ENCODE measurements at regions not wholly inside any gene's neighbourhood (a gene's known extent, or its start where the extent isn't known, plus 50 kb on each side); places are given as distances from the start of the nearest gene placed in this dataset.

DNA sequence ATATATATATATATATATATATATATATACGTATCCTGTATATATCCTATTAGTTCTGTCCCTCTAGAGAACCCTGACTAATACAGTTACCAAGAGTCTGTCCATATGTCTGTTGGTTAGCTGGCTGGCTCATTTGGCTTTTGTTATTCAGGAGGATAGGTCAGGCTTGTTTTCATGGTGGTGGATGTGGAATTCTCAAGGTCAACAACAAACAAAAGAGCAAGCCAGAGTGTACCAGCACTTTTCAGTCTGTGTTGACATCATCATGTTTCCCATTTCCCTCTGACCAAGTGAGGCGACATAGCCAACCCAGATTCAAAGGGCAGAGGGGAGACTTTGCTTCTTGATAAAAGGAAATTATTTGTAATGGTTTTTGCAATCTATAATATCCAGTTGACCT lies 88.5 kb upstream of the PTCHD4 start:
- Histone ChIP-seq H3K4me1 (ENCODE audit: control insufficient read depth in 1 of 2, insufficient read depth in 2 of 2, low read length in 2 of 2) (no peaks in the 10 kb centered on the region), H2AFZ (ENCODE audit: low read depth, low read length, poor library complexity, severe bottlenecking) (no peak overlapping the region), H3K4me2 (ENCODE audit: low read length) (no peak overlapping the region), H3K9me3 (ENCODE audit: control insufficient read depth in 1 of 2, insufficient read depth in 1 of 2, low read depth in 1 of 2, low read length in 2 of 2) (no peaks in the 10 kb centered on the region; a peak in 1 of 4 replicates), H3K79me2 (ENCODE audit: insufficient read depth, low read length) (no peaks in the 10 kb centered on the region), H3K36me3 (ENCODE audit: control insufficient read depth in 1 of 2, insufficient read depth in 2 of 2, low read length in 2 of 2) (no peaks in the 10 kb centered on the region), H3K4me3 (replicated peaks in 1 of 2; ENCODE audit: low read depth in 1 of 2, low read length in 2 of 2) (no peak overlapping the region), H3K27me3 (ENCODE audit: insufficient read depth, low read length) (no peaks in the 10 kb centered on the region), H3K27ac (ENCODE audit: low read depth, low read length) (no peak overlapping the region), H4K20me1 (ENCODE audit: insufficient read depth) (no peaks in the 10 kb centered on the region), H3K9ac (ENCODE audit: low read length) (no peak overlapping the region), H3K9me2 (ENCODE audit: insufficient read depth) (no peaks in the 10 kb centered on the region)
- RAD21 ChIA-PET (ENCODE audit: low non-redundant PET in 1 of 2, low total read pairs in 2 of 2, uncharacterized antibody in 2 of 2, unreplicated experiment in 2 of 2) = no interaction called here
- intact Hi-C loops (cut with micrococcal nuclease) = no loop called here
- DNase-seq (ENCODE audit: low read depth, low spot score) (no peak), ATAC-seq (no peak)
- TF ChIP-seq, protein P1, sequence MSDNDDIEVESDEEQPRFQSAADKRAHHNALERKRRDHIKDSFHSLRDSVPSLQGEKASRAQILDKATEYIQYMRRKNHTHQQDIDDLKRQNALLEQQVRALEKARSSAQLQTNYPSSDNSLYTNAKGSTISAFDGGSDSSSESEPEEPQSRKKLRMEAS (IDR thresholded peaks at IDR 0.05) = no peak
- no peak for TF ChIP-seq FOSL1 (IDR thresholded peaks at IDR 0.05; ENCODE audit: low read depth)
- TF ChIP-seq POLR2AphosphoS5 (IDR thresholded peaks at IDR 0.05; ENCODE audit: low read depth, low read length) = no peak
- TF ChIP-seq ZFX (IDR thresholded peaks at IDR 0.05) = no peak
- TF ChIP-seq CBX3 (IDR thresholded peaks at IDR 0.05; ENCODE audit: low read depth) = no peak
- TF ChIP-seq ELF1 (IDR thresholded peaks at IDR 0.05; ENCODE audit: borderline replicate concordance, low read depth) = no peak
- TF ChIP-seq, protein P2, sequence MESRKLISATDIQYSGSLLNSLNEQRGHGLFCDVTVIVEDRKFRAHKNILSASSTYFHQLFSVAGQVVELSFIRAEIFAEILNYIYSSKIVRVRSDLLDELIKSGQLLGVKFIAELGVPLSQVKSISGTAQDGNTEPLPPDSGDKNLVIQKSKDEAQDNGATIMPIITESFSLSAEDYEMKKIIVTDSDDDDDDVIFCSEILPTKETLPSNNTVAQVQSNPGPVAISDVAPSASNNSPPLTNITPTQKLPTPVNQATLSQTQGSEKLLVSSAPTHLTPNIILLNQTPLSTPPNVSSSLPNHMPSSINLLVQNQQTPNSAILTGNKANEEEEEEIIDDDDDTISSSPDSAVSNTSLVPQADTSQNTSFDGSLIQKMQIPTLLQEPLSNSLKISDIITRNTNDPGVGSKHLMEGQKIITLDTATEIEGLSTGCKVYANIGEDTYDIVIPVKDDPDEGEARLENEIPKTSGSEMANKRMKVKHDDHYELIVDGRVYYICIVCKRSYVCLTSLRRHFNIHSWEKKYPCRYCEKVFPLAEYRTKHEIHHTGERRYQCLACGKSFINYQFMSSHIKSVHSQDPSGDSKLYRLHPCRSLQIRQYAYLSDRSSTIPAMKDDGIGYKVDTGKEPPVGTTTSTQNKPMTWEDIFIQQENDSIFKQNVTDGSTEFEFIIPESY (IDR thresholded peaks at IDR 0.05; ENCODE audit: extremely low read depth, insufficient replicate concordance, low read length) = no peak
- no peak for TF ChIP-seq EZH2phosphoT487 (IDR thresholded peaks at IDR 0.05; ENCODE audit: borderline replicate concordance)
- TF ChIP-seq CEBPB (IDR thresholded peaks at IDR 0.05; ENCODE audit: low read depth) = no peak
- POLR2A ChIA-PET = no interaction called here
- CTCF ChIA-PET = no interaction called here
- BruUV-seq (replicated peaks) = no TSS peak

DNA sequence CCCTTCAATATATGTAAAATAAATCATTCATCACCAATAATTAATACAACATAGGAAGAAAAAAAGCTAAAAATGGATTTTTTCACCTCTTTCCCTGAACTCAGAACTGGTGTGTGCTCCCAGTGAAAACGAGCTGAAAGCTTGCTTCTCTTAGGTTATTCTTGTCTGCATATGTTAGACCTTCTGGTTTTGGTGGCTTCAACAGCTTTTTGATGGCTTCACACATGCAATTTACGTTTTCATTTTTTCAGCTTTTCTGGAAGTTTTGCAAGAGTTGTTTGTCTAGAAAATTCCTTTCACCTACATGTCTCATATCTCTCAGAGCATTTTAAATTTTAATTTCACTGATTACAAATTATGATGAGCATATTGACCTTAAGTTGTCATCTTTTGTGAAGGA lies 86.9 kb upstream of the PTCHD4 start:
- Histone ChIP-seq H2AFZ (ENCODE audit: low read depth, low read length, poor library complexity, severe bottlenecking) (no peak overlapping the region), H3K4me2 (ENCODE audit: low read length) (no peak overlapping the region), H3K4me3 (replicated peaks in 1 of 2; ENCODE audit: low read depth in 1 of 2, low read length in 2 of 2) (no peak overlapping the region), H3K79me2 (ENCODE audit: insufficient read depth, low read length) (no peaks in the 10 kb centered on the region), H3K9ac (ENCODE audit: low read length) (no peak overlapping the region), H3K4me1 (ENCODE audit: control insufficient read depth in 1 of 2, insufficient read depth in 2 of 2, low read length in 2 of 2) (no peaks in the 10 kb centered on the region), H3K27me3 (ENCODE audit: insufficient read depth, low read length) (no peaks in the 10 kb centered on the region), H3K9me3 (ENCODE audit: control insufficient read depth in 1 of 2, insufficient read depth in 1 of 2, low read depth in 1 of 2, low read length in 2 of 2) (no peaks in the 10 kb centered on the region; a peak in 1 of 4 replicates), H4K20me1 (ENCODE audit: insufficient read depth) (no peaks in the 10 kb centered on the region), H3K27ac (ENCODE audit: low read depth, low read length) (no peak overlapping the region), H3K9me2 (ENCODE audit: insufficient read depth) (no peaks in the 10 kb centered on the region), H3K36me3 (ENCODE audit: control insufficient read depth in 1 of 2, insufficient read depth in 2 of 2, low read length in 2 of 2) (no peaks in the 10 kb centered on the region)
- intact Hi-C loops (cut with micrococcal nuclease) = no loop called here
- no peak for DNase-seq (ENCODE audit: low read depth, low spot score)
- BruUV-seq (replicated peaks) = no TSS peak
- CTCF ChIA-PET = no interaction called here
- POLR2A ChIA-PET = no interaction called here
- ATAC-seq = no peak
- RAD21 ChIA-PET (ENCODE audit: low non-redundant PET in 1 of 2, low total read pairs in 2 of 2, uncharacterized antibody in 2 of 2, unreplicated experiment in 2 of 2) = no interaction called here
- no peak for TF ChIP-seq YY1 (IDR thresholded peaks at IDR 0.05; ENCODE audit: extremely low read depth, insufficient replicate concordance, low read depth, low read length)
- TF ChIP-seq, protein P3, sequence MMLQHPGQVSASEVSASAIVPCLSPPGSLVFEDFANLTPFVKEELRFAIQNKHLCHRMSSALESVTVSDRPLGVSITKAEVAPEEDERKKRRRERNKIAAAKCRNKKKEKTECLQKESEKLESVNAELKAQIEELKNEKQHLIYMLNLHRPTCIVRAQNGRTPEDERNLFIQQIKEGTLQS (IDR thresholded peaks at IDR 0.05) = no peak
- TF ChIP-seq SIN3A (IDR thresholded peaks at IDR 0.05; ENCODE audit: low read depth) = no peak
- no peak for TF ChIP-seq CEBPB (IDR thresholded peaks at IDR 0.05; ENCODE audit: low read depth)
- TF ChIP-seq POLR2AphosphoS5 (IDR thresholded peaks at IDR 0.05; ENCODE audit: low read depth, low read length) = no peak
- no peak for TF ChIP-seq SP1 (IDR thresholded peaks at IDR 0.05; ENCODE audit: low read depth)
- TF ChIP-seq, protein P1 (IDR thresholded peaks at IDR 0.05) = no peak
- TF ChIP-seq ZNF274 (IDR thresholded peaks at IDR 0.05; ENCODE audit: low read depth, low read length) = no peak
- TF ChIP-seq EZH2phosphoT487 (IDR thresholded peaks at IDR 0.05; ENCODE audit: borderline replicate concordance) = no peak
- TF ChIP-seq, protein P4, sequence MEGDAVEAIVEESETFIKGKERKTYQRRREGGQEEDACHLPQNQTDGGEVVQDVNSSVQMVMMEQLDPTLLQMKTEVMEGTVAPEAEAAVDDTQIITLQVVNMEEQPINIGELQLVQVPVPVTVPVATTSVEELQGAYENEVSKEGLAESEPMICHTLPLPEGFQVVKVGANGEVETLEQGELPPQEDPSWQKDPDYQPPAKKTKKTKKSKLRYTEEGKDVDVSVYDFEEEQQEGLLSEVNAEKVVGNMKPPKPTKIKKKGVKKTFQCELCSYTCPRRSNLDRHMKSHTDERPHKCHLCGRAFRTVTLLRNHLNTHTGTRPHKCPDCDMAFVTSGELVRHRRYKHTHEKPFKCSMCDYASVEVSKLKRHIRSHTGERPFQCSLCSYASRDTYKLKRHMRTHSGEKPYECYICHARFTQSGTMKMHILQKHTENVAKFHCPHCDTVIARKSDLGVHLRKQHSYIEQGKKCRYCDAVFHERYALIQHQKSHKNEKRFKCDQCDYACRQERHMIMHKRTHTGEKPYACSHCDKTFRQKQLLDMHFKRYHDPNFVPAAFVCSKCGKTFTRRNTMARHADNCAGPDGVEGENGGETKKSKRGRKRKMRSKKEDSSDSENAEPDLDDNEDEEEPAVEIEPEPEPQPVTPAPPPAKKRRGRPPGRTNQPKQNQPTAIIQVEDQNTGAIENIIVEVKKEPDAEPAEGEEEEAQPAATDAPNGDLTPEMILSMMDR (IDR thresholded peaks at IDR 0.05 in 2 of 3, conservative IDR thresholded peaks at IDR 0.05 in 1 of 3; ENCODE audit: borderline replicate concordance in 1 of 3, insufficient read depth in 1 of 3, low read depth in 2 of 3, low read length in 2 of 3) = no peak
- TF ChIP-seq JUND (IDR thresholded peaks at IDR 0.05) = no peak
- TF ChIP-seq EZH2 (IDR thresholded peaks at IDR 0.05) = no peak
- TF ChIP-seq RAD21 (IDR thresholded peaks at IDR 0.05; ENCODE audit: low read depth) = no peak
- TF ChIP-seq ELF1 (IDR thresholded peaks at IDR 0.05; ENCODE audit: borderline replicate concordance, low read depth) = no peak
